ENCODE measurements at regions not wholly inside any gene's neighbourhood (a gene's known extent, or its start where the extent isn't known, plus 50 kb on each side); places are given as distances from the start of the nearest gene placed in this dataset.

GRCh38 chr7:49434846-49435245, 338.6 kb upstream of the VWC2 start:
- TF ChIP-seq CTCF (IDR thresholded peaks at IDR 0.05), result no peak
- CTCF ChIA-PET, result no interaction called here
- H3K9me3 ChIP-seq (ENCODE audit: control insufficient read depth in 1 of 2, insufficient read depth in 1 of 2, low read length in 2 of 2), result no peaks in the 10 kb centered on the region
- H3K27ac ChIP-seq (ENCODE audit: low read depth in 1 of 2, low read length in 2 of 2), result no peak overlapping the region
- Mint-ChIP-seq H3K27ac (no peak overlapping the region), H3K36me3 (ENCODE audit: low read depth) (no peaks in the 10 kb centered on the region), H3K27me3 (no peaks in the 10 kb centered on the region), H3K9me3 (peaks cover 5% of the 10 kb centered on the region), H3K4me3 (no peak overlapping the region), H3K4me1 (ENCODE audit: low read depth) (no peaks in the 10 kb centered on the region)
- H3K36me3 ChIP-seq (ENCODE audit: insufficient read depth, low read length), result no peaks in the 10 kb centered on the region
- POLR2A ChIA-PET, result interaction anchor here (0.5 kb wide), 1 partner anchor 91 kb away, joined by 3 read pairs; no protein-coding TSS in a partner anchor
- H3K4me1 ChIP-seq (ENCODE audit: insufficient read depth, low read length), result no peaks in the 10 kb centered on the region
- H3K27me3 ChIP-seq (ENCODE audit: control insufficient read depth in 1 of 2, insufficient read depth in 2 of 2, low read length in 2 of 2), result no peaks in the 10 kb centered on the region
- intact Hi-C loops (cut with DNase I, micrococcal nuclease), result no loop called here
- ATAC-seq (ENCODE audit: poor library complexity) (no peak), DNase-seq (no peak)
- H3K4me3 ChIP-seq (ENCODE audit: low read length), result no peak overlapping the region

GRCh38 chr7:49438281-49438680, 335.2 kb upstream of the VWC2 start:
- POLR2A ChIA-PET, result no interaction called here
- ATAC-seq (ENCODE audit: poor library complexity) (no peak), DNase-seq (no peak)
- no peaks in the 10 kb centered on the region for H3K9me3 ChIP-seq (ENCODE audit: control insufficient read depth in 1 of 2, insufficient read depth in 1 of 2, low read length in 2 of 2)
- intact Hi-C loops (cut with DNase I, micrococcal nuclease), result no loop called here
- TF ChIP-seq CTCF (IDR thresholded peaks at IDR 0.05), result no peak
- no peak overlapping the region for H3K27ac ChIP-seq (ENCODE audit: low read depth in 1 of 2, low read length in 2 of 2)
- no peaks in the 10 kb centered on the region for H3K27me3 Mint-ChIP-seq
- H3K27ac Mint-ChIP-seq, result no peak overlapping the region
- CTCF ChIA-PET, result interaction anchor here (0.6 kb wide), 1 partner anchor 741 kb away, joined by 3 read pairs; no protein-coding TSS in a partner anchor
- no peaks in the 10 kb centered on the region for H3K27me3 ChIP-seq (ENCODE audit: control insufficient read depth in 1 of 2, insufficient read depth in 2 of 2, low read length in 2 of 2)
- no peaks in the 10 kb centered on the region for H3K36me3 ChIP-seq (ENCODE audit: insufficient read depth, low read length)
- no peaks in the 10 kb centered on the region for H3K36me3 Mint-ChIP-seq (ENCODE audit: low read depth)
- H3K9me3 Mint-ChIP-seq, result peaks cover 5% of the 10 kb centered on the region
- no peak overlapping the region for H3K4me3 Mint-ChIP-seq
- no peaks in the 10 kb centered on the region for H3K4me1 Mint-ChIP-seq (ENCODE audit: low read depth)
- no peak overlapping the region for H3K4me3 ChIP-seq (ENCODE audit: low read length)
- H3K4me1 ChIP-seq (ENCODE audit: insufficient read depth, low read length), result no peaks in the 10 kb centered on the region

DNA sequence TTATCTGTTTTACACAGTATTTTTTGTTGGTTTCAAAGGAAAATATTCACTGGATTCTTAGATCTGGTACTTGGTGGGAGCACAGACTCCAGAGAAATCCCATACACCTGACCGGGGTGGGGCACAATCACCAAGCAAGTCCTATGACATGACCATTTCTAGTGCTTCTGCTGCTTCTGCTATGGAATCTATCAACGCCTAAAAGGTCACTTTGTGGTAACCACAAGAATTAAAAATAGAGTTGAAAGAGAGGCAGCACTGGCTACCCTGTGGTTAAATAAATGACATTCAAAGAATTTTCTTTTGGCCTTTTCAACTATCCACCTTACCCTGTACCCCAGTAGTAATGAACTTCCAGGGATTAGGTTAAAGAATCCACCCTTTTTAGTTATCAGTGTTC, 329.9 kb upstream of the VWC2 start:
- Mint-ChIP-seq H3K4me1 (ENCODE audit: low read depth) (no peaks in the 10 kb centered on the region), H3K9me3 (peaks cover 7% of the 10 kb centered on the region)

More for the DNA sequence above, 329.9 kb upstream of the VWC2 start:
- CTCF ChIA-PET, result no interaction called here
- Histone ChIP-seq H3K4me3 (ENCODE audit: low read length) (no peak overlapping the region), H3K36me3 (ENCODE audit: insufficient read depth, low read length) (no peaks in the 10 kb centered on the region), H3K27me3 (ENCODE audit: control insufficient read depth in 1 of 2, insufficient read depth in 2 of 2, low read length in 2 of 2) (no peaks in the 10 kb centered on the region), H3K4me1 (ENCODE audit: insufficient read depth, low read length) (no peaks in the 10 kb centered on the region), H3K27ac (ENCODE audit: low read depth in 1 of 2, low read length in 2 of 2) (no peak overlapping the region), H3K9me3 (ENCODE audit: control insufficient read depth in 1 of 2, insufficient read depth in 1 of 2, low read length in 2 of 2) (peaks cover 0 to 3% of the 10 kb centered on the region in 2 experiments)
- POLR2A ChIA-PET, result no interaction called here
- H3K4me3 Mint-ChIP-seq, result no peak overlapping the region
- no peak for TF ChIP-seq CTCF (IDR thresholded peaks at IDR 0.05)
- intact Hi-C loops (cut with DNase I, micrococcal nuclease), result no loop called here
- no peak overlapping the region for H3K27ac Mint-ChIP-seq
- ATAC-seq (ENCODE audit: poor library complexity) (no peak), DNase-seq (no peak)
- H3K27me3 Mint-ChIP-seq, result no peaks in the 10 kb centered on the region
- no peaks in the 10 kb centered on the region for H3K36me3 Mint-ChIP-seq (ENCODE audit: low read depth)
